ENCODE measurements at regions not wholly inside any gene's neighbourhood (a gene's known extent, or its start where the extent isn't known, plus 50 kb on each side); places are given as distances from the start of the nearest gene placed in this dataset.
A peak's percentile ranks its signal among the peaks of the same experiment; 100 is the strongest.
"Not testable (repeated sequence)": the region's sequence is repeated elsewhere in the genome, so short reads cannot be mapped to it uniquely, and the experiment has no call there.

DNA sequence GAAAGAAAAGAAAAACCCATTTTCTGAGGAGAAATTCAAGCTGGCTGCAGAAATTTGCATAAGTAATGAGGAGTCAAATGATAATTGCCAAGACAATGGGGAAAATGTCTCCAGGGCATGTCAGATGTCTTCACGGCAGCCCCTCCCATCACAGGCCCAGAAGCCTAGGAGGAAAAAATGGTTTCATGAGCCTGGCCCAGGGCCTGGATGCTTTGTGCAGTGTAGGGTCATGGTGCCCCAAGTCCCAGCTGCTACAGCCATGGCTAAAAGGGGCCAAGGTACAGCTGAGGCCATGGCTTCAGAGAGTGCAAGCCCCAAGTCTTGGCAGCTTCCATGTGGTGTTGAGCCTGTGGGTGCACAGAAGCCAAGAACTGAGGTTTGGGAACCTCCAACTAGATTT lies 283.9 kb upstream of the PREP start:
- FAIRE-seq; DNase-seq (ENCODE audit: insufficient read length, low spot score): not testable (repeated sequence)

DNA sequence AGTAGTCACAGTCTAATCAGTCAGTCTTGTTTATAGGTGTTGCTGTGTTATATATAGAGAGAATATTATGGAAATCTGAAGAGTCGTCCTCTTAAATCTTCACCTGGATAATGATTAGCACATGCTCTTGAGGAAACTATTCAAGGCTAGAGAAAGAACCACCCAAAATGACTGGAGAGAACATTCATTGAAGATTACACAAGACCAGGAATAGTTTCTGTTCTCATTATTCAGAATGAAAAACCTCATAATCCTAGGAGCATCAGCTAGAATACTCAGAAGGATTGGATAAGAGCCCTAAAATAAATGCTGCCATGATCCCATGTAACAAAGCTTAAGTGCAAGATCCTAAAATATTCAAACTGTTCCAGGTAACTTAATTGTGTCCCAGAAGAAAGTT lies 278.2 kb upstream of the PREP start:
- peak; percentile 31 for FAIRE-seq
- DNase-seq (ENCODE audit: insufficient read length, low spot score), result no peak

DNA sequence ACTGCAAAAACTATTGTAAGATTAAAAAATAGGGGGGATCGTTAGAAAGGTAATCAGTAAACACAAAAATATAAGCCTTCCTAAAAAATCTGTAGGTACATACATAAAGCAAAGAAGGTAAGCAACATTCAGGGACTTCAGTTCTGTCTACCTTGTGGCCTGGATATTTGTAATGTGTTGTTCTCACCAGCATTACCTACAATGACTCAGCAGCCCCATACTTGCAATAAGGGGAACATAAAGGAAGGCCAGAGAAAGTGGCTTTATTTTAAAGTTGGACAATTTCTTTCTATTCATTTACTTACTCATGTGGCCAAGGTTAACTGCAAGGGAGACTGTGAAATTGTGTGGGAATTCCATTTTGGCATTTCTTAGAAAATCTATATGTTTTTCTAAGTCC lies 277.2 kb upstream of the PREP start:
- DNase-seq (ENCODE audit: insufficient read length, low spot score) (no peak), FAIRE-seq (peak; percentile 11)

DNA sequence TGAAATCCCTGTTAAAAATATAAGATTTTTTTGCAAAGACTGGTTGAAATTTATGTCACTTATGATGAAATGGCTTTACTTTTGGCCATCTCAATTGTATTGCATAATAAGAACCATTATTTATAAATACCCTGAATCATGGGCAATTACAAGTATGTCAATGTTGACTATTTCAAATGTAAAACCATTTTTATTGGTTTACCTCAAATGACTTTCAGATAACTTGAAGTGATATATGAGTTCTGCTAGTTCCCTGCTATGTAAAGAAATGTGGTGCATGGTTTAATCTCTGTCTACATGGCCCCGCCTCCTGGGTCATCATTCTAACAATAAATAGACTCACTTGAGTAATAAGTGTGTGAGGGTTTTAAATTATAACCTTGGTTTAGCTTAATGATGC lies 275.6 kb upstream of the PREP start:
- DNase-seq (ENCODE audit: insufficient read length, low spot score) (no peak), FAIRE-seq (peak; percentile 54)

DNA sequence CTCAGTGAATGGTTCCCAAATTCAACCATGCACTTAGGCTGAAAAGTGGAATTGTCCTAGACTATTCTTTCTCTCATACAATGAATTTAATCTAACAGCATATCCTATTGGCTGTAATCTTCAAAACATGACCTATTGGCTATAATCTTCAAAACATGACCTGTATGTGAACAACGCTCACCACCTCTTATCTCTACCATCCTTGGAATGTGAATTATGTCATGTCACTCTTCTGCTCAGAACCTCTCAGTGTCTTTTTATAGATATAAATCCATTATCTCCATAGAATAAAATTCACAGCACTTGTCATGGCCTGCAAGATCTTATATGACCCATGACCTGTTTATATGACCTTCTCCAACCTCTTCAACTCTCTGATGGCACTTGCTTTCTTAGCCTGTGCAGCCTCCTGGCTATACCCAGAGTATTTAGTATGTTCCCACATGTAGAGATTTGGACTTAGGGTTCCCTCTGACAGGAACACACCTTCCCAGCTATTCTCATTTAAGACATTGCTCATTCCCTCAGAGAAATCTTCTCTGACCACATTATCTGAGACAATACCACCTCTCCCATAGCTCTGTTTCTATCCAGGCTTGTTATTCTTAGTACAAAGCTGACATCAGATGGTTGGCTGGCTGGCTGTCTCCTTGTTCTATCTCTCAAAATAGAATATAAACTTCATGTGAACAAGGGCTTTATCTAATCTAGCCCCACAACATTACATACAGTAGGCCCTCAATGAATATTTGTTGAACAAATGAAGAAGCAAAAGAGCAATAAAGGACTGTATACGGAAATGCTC lies 275.0 kb upstream of the PREP start:
- FAIRE-seq (no peak), DNase-seq (ENCODE audit: insufficient read length, low spot score) (no peak)

DNA sequence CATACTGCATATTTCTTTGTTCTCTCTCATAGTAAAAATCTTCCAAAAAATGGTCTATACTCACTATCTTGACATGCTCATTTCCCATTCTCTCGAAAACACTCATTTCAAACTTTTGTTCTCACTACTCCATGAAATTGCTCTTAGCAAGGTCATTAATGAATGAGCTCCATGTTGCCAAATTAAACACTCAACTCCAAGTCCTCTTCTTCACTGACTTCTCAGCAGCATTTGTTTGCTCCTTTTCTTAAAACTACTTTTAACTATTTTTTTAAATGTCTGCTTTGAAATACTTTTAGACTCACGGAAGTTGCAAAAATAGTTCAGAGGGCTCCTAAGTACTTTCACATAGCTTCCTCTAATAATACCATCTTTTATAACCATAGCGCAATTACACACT lies 274.0 kb upstream of the PREP start:
- FAIRE-seq, result no peak
- DNase-seq (ENCODE audit: insufficient read length, low spot score), result no peak

DNA sequence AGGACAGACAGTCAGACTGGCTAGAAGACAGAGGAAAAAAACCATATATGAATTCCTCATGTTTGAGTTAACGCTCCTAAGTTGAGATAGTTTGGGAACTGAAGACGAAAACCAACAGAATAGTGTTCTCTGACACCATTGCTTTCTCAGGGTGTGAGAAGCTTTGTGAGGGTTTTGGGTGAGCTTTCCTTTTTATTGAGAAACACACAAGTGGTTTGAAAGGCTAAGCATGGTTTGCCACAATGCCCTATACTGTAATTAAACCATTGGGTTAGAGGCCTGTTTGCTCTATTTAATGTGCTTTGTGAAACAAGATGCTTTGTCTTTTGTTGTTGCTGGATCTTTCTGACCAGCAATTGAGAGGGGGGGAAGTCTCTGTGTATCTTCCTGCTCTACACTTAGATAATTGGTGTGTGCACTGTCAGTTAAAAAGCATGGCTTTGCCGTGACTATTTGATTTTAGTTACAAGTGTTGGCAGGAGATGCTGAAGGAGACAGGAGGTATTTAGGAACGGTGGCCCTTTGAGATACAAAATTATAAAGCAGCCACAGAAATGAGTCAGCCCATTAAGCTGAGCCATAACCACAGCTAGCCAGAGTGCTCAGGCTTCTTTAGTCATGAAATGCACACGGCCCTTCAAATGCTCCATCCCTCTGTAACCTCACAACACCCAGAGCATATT lies 273.0 kb upstream of the PREP start:
- DNase-seq (ENCODE audit: insufficient read length, low spot score), result no peak

DNA sequence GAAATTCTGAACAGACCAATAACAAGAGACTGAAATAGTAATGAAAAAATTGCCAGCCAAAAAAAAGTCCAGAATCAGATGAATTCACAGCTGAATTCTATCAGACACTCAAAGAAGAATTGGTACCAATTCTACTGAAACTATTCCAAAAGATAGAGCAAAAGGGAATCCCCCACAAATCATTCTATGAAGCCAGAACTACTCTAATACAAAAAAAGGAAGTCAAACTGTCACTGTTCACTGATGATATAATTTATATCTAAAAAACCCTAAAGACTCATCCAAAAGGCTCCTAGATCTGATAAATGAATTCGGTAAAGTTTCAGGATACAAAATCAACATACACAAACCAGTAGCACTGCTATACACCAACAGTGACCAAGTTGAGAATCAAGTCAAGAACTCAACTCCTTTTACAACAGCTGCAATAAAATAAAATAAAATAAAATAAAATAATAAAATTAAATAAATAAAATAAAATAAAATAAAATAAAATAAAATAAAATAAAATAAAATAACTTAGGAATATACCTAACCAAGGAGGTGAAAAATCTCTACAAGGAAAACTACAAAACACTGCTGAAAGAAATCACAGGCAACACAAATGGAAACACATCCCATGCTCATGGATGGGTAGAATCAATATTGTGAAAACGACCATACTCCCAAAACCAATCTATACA lies 270.1 kb upstream of the PREP start:
- FAIRE-seq; DNase-seq (ENCODE audit: insufficient read length, low spot score): not testable (repeated sequence)

More for the DNA sequence above, 273.0 kb upstream of the PREP start:
- FAIRE-seq, result no peak

DNA sequence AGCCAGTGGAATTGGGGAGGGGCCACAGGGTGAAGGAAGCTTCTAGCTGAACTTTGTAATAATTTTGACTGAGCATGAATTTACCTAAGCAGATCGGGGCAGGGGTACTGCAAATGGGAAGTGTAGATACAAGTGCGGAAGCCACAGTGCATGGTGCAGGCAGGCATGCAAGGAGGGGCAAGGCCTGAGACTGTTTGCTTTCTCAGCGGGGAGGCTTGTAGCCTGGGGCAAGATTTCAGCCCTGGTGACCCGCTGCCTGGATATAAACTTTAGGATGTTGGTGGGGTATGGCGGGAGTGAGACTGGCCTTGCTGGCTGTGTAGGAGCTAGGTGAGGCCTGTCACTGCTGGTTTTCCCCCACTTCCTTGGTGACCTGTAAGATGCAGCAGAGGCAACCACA lies 266.4 kb upstream of the PREP start:
- FAIRE-seq (no peak), DNase-seq (ENCODE audit: insufficient read length, low spot score) (no peak)

DNA sequence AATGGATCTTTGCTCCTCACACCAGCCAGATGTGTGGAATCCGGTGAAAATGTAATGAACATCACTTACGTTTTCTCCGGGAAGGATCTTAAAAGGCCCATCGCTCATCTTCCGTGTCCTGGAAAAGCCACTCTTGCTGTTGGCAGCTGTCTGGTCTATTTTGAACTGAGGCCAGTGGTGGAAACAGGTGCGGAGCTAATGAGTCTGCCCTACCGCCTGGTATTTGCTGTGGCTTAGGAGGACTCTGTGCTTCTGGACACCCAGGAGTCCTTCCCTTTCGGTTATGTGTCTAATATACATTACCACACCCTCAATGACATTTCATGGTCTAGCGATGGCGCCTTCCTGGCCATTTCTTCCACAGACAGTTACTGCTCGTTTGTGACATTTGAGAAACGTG lies 264.2 kb upstream of the PREP start:
- FAIRE-seq, result no peak

DNA sequence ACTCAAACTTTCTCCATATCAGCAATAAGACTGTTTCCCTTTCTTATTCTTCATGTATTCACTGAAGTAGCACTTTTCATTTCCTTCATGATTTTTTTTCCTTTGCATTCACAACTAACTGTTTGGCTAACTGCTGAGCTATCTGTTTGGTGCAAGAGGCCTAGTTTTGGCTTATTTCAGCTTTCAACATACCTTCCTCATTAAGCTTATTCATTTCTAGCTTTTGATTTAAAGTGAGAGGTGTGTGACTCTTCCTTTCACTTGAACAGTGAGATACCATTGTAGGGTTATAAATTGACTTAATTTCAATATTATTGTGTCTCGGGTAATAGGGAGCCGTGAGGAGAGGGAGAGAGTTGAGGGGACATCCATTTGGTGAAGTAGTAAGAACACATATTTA lies 262.0 kb upstream of the PREP start:
- FAIRE-seq, result no peak
- no peak for DNase-seq (ENCODE audit: insufficient read length, low spot score)

More for the DNA sequence above, 264.2 kb upstream of the PREP start:
- no peak for DNase-seq (ENCODE audit: insufficient read length, low spot score)

DNA sequence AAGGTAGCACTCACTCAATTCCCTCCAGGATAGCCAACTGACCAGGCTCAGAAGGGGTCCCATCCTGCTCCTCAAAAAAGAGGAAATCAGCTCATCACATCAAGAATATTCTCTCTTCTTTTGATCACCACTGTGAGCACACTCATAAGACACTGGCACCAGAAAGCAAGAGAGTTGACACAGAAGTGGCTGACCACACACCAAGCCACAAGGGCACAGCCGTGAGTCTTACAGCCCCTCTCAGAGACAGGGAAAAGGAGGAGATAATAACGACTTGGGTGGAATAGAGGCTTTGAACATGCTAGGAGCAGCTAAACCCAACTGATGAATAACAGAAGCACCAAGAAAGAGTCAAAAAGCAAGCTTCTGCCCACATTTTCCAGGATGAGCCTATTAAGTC lies 249.1 kb upstream of the PREP start:
- no peak for FAIRE-seq
- no peak for DNase-seq (ENCODE audit: insufficient read length, low spot score)

DNA sequence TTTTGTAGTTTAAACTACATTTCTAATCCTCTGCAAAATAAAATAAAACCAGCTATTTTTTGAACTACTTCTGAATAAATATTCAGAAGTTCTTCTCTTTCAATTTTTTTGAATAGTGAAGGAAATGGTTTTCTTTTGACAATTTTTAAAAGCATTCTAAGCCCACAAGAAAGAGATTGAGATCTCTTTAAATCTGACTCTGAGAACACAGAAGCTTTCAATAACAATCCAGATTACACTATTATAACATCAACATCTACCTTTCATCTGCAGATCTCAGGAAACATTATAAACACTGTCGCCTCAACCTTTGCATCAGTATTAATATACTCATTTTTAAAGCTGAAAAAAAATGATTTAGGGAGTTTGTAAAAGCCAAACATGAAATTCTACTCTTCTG lies 247.5 kb upstream of the PREP start:
- DNase-seq (ENCODE audit: insufficient read length, low spot score), result no peak
- no peak for FAIRE-seq

DNA sequence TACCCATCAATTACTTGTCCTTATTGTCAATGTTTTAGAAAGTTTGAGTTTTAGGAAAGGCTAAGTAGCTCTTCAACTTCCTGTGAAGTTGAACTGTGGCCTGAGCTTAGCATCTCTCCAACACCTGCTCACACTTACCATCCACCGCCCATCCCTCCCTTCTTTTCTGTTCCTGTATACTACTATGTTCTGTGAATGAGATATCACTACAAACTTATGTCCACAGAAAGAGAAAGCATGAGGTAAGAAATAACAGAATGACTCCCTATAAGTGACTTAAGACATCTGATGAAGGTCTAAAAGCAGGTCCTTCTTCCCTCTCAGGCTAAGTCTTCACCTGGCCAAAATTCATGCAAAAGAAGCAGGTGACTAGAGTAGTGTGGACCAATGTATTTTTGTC lies 246.3 kb upstream of the PREP start:
- DNase-seq (ENCODE audit: insufficient read length, low spot score) (no peak), FAIRE-seq (peak; percentile 98)

DNA sequence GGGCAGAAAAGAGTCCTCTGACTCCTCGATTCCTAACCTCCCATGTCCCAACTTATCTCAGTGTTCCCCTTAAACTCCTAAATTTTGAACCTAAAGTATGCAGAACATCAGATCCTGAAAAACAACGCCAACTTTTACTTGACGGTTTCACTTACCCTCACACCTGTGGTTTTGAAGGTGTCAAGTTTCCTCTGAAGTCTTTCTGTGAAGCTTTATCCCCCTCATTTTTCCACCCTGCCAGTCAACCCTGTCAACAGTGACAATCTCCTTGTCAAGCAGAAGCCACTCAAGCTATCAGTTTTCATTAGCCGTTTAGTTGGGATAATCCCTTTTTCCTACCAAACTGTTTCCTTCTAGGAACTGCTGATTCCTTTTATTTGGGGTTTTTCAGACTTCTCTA lies 245.4 kb upstream of the PREP start:
- DNase-seq (ENCODE audit: insufficient read length, low spot score) (no peak), FAIRE-seq (peak; percentile 97)

DNA sequence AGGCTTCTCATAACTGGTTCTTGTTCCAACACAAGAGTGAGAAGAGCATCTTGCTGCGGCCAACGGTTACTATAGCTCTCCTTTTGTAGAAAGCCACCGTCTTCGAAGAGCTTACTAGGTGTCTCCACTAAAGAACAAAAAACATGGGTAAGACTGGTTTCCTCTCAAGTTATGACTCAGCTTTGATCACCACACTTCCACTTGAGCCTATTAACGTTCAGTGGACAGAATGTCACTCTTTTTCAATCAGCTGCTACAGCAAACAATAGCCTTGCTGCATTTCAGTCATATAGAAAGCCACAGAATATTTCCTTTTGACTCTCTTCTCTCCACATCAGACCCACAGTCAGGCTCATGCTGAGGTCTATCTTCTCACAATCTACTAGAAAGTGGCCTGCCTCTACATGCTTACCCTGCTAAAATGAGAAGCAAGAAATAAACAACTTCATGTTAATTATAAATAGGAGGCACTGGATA lies 243.5 kb upstream of the PREP start:
- FAIRE-seq, result peak; percentile 100
- peak; percentile 24 for DNase-seq (ENCODE audit: insufficient read length, low spot score)

DNA sequence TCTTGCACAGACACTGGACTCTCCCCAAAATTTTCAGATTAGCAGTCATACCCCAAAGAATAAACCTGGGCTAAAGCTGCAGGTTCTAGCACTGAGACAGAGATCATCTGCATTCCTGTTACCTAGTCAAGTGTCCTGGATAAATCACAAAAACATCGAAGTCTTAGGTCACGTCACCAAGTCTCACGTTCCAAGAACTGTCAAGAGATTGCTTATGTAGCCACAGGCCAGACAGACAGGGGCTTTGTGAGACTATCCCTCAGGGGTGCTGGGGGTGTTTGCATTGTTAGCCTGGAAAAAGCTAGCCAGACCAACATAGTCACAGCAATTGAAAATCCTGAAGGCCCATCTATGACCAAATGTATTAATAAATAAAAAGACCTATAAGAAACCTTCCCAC lies 243.1 kb upstream of the PREP start:
- FAIRE-seq, result no peak
- no peak for DNase-seq (ENCODE audit: insufficient read length, low spot score)

DNA sequence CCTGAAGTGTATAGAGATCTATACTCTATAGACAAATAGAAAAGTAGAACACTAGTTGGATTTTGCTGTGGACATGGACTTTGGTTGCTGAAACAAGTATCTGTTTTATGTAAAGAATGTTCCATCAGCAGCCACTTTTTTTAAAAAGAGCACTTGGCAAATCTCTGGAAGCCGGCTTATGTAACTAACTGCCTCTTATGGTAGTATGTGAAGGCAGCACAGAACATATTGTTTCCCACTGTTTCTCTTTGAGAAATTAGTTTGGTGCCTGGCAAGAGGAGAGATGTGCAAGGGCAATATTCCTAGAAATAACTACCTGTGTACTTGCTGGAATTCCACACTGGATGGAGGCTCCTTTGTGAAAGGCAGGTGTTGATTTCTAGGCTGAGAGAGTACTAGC lies 242.3 kb upstream of the PREP start:
- FAIRE-seq (no peak), DNase-seq (ENCODE audit: insufficient read length, low spot score) (no peak)

DNA sequence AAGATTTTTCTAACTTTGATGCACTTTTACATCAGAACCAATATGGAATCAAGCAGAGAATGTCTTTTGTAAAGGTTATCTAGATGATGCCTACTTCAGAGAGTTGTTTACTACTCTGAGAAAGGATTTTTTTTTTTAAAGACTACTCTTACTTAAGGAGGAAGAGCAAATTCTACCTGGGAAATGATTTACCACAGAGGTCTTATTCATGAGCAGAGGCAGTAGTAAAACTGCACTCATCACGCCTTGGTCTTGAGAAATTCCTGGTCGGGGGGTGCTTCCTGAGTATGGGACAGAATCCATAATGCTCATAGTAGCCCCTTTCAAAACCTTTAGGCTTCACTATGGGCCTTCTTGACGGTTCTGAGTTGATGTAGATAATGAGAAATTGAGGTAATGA lies 241.8 kb upstream of the PREP start:
- no peak for DNase-seq (ENCODE audit: insufficient read length, low spot score)
- no peak for FAIRE-seq

DNA sequence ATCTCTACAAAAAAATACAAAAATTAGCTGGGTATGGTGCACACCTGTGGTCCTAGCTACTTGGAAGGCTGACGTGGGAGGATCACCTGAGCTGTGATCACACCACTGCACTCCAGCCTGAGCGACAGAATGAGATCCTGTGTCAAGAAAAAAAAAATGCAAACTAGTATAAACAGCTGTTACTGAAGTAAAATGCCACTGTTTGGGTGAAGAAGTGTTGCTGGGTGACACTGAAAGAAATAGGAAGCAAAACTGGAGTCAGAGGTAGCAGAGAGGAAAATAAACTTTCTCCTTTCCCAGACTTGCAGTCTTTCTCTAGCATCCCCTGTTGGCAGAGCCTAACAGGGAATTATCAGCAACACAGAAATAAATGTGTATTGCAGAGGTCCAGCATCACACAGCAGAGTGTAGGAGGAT lies 241.2 kb upstream of the PREP start:
- no peak for DNase-seq (ENCODE audit: insufficient read length, low spot score)
- FAIRE-seq, result peak; percentile 85

DNA sequence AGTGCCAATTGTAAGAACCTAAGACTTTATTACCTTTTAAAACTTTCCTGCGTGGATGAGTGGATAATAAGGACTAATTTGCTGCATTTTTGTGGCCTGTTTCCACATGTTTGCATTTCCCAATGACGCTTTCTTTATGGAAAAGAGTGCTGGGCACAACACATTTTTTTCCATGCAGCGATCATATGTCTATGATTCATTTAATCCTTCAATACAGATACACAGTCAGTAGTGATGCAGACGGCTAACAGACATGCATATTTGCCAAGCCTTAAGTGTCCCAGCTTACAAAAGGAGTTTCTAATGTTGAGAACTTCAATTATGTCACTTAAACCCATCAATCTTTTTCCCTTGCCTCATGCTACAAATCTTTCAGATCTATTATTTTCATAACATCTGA lies 239.8 kb upstream of the PREP start:
- no peak for DNase-seq (ENCODE audit: insufficient read length, low spot score)
- FAIRE-seq, result no peak

DNA sequence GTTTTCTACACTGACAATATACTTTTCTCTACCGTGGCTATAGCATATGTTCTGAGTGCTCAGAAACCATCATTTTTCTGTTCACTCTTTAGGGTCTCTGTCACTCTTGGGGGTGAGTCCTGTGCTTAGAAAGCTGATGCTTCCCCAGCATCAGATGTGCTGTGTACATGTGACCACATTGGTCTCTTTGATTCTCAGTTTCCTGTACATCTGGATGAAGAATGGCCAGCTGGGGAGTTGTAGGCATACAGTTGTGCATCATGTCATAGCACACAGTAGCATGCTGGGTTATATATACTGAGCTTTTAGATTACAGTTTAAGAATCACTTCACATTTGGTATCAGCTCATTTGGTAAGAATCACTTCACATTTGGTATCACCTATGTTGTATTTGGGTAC lies 238.6 kb upstream of the PREP start:
- FAIRE-seq (peak; percentile 83), DNase-seq (ENCODE audit: insufficient read length, low spot score) (no peak)

Measured in GM19239 (cell line).